MM.1S (cell line): ENCODE measurements at regions not wholly inside any gene's neighbourhood (a gene's known extent, or its start where the extent isn't known, plus 50 kb on each side); places are given as distances from the start of the nearest gene placed in this dataset.
"Not testable (repeated sequence)": the region's sequence is repeated elsewhere in the genome, so short reads cannot be mapped to it uniquely, and the experiment has no call there.

Experiments used
- DNase-seq: peaks from one replicate; pipeline ENCODE4 v3.0.0-alpha.2; 2015
- H2AFZ ChIP-seq: fragments of 300-600 bp; sonication (generic); 2 replicates; pipeline ENCODE4 v1.6.0; 2016; ENCODE audit warnings: antibody characterized with exemption, low read length
- H3F3A ChIP-seq: fragments of 300-600 bp; sonication (generic); 2 replicates; pipeline ENCODE4 v1.6.1; 2016; ENCODE audit warnings: mild to moderate bottlenecking, antibody characterized with exemption, low read length, moderate library complexity, mixed read lengths; ENCODE audit not compliant: insufficient read depth
- H3K27ac ChIP-seq: fragments of 300-600 bp; sonication (generic); 2 replicates; pipeline ENCODE4 v1.5.1; 2016; ENCODE audit warnings: mild to moderate bottlenecking, low read length
- H3K27me3 ChIP-seq: fragments of 300-600 bp; sonication (generic); replicated peaks from 2 replicates; pipeline ENCODE4 v1.6.0; 2016; ENCODE audit warnings: low read length; ENCODE audit not compliant: insufficient read depth
- H3K36me3 ChIP-seq: fragments of 300-600 bp; sonication (generic); replicated peaks from 2 replicates; pipeline ENCODE4 v1.6.1; 2016; ENCODE audit warnings: mild to moderate bottlenecking, low read length, mixed read lengths; ENCODE audit not compliant: insufficient read depth
- H3K4me1 ChIP-seq: fragments of 300-600 bp; sonication (generic); 2 replicates; pipeline ENCODE4 v1.6.1; 2016; ENCODE audit warnings: low read length, mixed read lengths
- H3K4me2 ChIP-seq: fragments of 300-600 bp; sonication (generic); 2 replicates; pipeline ENCODE4 v1.6.0; 2016; ENCODE audit warnings: low read depth, low read length
- H3K4me3 ChIP-seq: fragments of 300-600 bp; sonication (generic); 2 replicates; pipeline ENCODE4 v1.5.1; 2016; ENCODE audit warnings: low read length, mixed read lengths
- H3K79me2 ChIP-seq: fragments of 300-600 bp; sonication (generic); 2 replicates; pipeline ENCODE4 v1.6.1; 2016; ENCODE audit warnings: mixed run types, low read length, mixed read lengths
- H3K9ac ChIP-seq: fragments of 300-600 bp; sonication (generic); 2 replicates; pipeline ENCODE4 v1.6.1; 2016; ENCODE audit warnings: low read length, mixed read lengths
- H3K9me2 ChIP-seq: fragments of 300-600 bp; sonication (generic); replicated peaks from 2 replicates; pipeline ENCODE4 v1.6.1; 2016; ENCODE audit warnings: mild to moderate bottlenecking, low read length, mixed read lengths; ENCODE audit not compliant: insufficient read depth
- H3K9me3 ChIP-seq: fragments of 300-600 bp; sonication (generic); replicated peaks from 2 replicates; pipeline ENCODE4 v1.6.1; 2016; ENCODE audit warnings: mild to moderate bottlenecking, low read length, mixed read lengths; ENCODE audit not compliant: insufficient read depth
- H4K20me1 ChIP-seq: fragments of 300-600 bp; sonication (generic); 2 replicates; pipeline ENCODE4 v1.6.1; 2016; ENCODE audit warnings: mild to moderate bottlenecking, low read length, moderate library complexity, mixed read lengths; ENCODE audit not compliant: insufficient read depth
- EZH2 ChIP-seq: fragments of 300-600 bp; sonication (generic); optimal IDR thresholded peaks from 2 replicates; pipeline ENCODE3; 2017; ENCODE audit warnings: low read depth, mild to moderate bottlenecking, antibody characterized with exemption, low read length, mixed read lengths
- EZH2phosphoT487 ChIP-seq: fragments of 300-600 bp; sonication (generic); IDR thresholded peaks from 2 replicates; pipeline ENCODE4 v1.6.1; 2018; ENCODE audit warnings: antibody characterized with exemption, low read length
- TF ChIP-seq, protein P1 (sequence below): fragments of 300-600 bp; sonication (generic); IDR thresholded peaks from 2 replicates; pipeline ENCODE4 v1.5.1; 2016; ENCODE audit warnings: antibody characterized with exemption, low read length, mixed read lengths

DNA sequence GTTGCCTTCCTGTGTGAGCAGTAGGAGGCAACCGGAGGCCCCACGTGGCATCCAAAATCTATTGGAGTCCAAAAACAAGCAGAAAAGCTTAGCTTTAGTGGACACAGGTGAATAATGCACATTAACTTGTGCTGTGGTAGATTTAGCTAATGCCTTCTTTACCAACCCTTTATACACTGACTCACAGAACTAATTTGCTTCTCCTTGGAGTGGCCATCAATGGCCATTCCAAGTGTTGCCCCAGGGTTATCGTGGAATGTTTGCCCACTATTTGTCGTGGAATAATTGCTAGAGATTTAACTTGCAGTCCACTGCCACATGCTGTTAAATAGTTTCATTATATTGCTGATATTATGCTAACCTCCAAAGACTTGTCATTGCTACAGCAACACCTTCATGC, 729.1 kb downstream of the STPG2 start:
- Histone ChIP-seq H3K9me3 (no peaks in the 10 kb centered on the region), H3K4me1 (no peaks in the 10 kb centered on the region), H2AFZ (no peak overlapping the region), H3K36me3 (no peaks in the 10 kb centered on the region), H3F3A (no peaks in the 10 kb centered on the region), H3K27me3 (no peaks in the 10 kb centered on the region), H3K9me2 (no peaks in the 10 kb centered on the region), H3K9ac (no peak overlapping the region), H3K27ac (no peak overlapping the region), H3K4me2 (no peak overlapping the region), H3K4me3 (no peak overlapping the region), H3K79me2 (no peaks in the 10 kb centered on the region), H4K20me1 (no peaks in the 10 kb centered on the region)
- no peak for DNase-seq
- TF ChIP-seq, protein P1, sequence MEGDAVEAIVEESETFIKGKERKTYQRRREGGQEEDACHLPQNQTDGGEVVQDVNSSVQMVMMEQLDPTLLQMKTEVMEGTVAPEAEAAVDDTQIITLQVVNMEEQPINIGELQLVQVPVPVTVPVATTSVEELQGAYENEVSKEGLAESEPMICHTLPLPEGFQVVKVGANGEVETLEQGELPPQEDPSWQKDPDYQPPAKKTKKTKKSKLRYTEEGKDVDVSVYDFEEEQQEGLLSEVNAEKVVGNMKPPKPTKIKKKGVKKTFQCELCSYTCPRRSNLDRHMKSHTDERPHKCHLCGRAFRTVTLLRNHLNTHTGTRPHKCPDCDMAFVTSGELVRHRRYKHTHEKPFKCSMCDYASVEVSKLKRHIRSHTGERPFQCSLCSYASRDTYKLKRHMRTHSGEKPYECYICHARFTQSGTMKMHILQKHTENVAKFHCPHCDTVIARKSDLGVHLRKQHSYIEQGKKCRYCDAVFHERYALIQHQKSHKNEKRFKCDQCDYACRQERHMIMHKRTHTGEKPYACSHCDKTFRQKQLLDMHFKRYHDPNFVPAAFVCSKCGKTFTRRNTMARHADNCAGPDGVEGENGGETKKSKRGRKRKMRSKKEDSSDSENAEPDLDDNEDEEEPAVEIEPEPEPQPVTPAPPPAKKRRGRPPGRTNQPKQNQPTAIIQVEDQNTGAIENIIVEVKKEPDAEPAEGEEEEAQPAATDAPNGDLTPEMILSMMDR: no peak
- TF ChIP-seq EZH2phosphoT487 (no peak), EZH2 (no peak)

DNA sequence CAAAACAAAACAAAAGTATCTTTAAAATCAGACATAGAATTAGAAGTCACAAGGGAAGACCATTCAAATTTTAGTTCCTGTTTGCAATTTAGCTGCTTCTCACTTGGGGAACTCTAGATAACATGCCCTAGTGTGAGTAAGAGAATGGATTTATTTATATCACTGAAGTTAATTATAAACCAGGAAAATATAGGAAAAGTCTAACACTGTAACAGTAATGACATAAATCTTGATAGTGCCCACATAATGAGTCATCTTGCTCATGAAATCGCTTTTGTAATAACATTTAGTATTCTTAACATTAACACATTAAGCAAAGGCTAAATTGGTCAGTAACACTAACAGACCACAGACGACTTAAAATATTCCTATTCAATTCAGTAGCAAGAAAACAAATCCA, 710.7 kb downstream of the STPG2 start:
- Histone ChIP-seq H2AFZ (no peak overlapping the region), H3K4me1 (no peaks in the 10 kb centered on the region), H3K4me3 (no peak overlapping the region), H3K9me2 (no peaks in the 10 kb centered on the region), H3K27me3 (no peaks in the 10 kb centered on the region), H4K20me1 (no peaks in the 10 kb centered on the region), H3K36me3 (no peaks in the 10 kb centered on the region), H3K27ac (no peak overlapping the region), H3K9ac (no peak overlapping the region), H3K4me2 (no peak overlapping the region), H3F3A (no peaks in the 10 kb centered on the region), H3K79me2 (no peaks in the 10 kb centered on the region), H3K9me3 (no peaks in the 10 kb centered on the region)
- no peak for DNase-seq
- TF ChIP-seq, protein P1: no peak
- no peak for TF ChIP-seq EZH2

DNA sequence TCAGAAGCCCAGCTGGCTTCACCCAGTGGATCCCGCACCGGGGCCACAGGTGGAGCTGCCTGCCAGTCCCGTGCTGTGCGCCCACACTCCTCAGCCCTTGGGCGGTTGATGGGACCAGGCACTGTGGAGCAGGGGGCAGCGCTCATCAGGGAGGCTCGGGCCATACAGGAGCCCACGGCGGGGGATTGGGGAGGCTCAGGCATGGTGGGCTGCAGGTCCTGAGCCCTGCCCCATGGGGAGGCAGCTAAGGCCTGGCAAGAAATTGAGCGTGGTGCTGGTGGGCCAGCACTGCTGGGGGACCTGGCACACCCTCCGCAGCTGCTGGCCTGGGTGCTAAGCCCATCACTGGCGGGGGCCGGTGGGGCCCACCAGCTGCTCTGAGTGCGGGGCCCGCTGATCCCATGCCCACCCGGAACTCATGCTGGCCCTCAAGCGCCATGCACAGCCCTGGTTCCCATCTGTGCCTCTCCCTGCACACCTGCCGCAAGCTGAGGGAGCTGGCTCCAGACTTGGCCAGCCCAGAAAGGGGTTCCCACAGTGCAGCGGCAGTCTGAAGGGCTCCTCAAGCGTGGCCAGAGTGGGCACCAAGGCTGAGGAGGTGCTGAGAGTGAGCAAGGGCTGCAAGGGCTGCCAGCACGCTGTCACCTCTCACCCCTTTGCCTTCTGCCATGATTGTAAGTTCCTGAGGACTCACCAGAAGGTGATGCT, 705.1 kb downstream of the STPG2 start:
- H3K9me3 ChIP-seq, H3K27me3 ChIP-seq: not testable (repeated sequence)

DNA sequence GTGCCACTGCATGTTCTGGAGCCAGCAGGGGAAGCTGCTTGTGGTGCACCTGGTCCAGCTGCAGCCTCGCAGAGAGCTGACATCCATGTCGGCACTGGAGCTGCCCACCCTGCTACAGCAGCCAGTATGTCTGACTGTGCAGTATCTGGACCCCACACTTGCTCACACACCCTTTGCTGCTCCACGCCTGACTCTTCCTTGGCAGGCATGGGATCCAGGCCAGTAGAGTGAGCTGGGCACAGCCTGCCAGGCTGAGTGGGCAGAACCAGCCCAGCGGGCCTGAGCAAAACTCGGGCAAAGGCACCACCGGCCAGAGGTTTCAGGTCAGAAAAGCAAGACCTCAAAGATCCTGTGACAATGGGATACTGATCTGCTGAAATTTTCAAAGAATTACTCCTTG, 690.1 kb downstream of the STPG2 start:
- Histone ChIP-seq H3K4me1 (no peaks in the 10 kb centered on the region), H3K4me3 (no peak overlapping the region), H3K27ac (no peak overlapping the region), H3K9ac (no peak overlapping the region), H3K36me3 (no peaks in the 10 kb centered on the region), H3K27me3 (no peaks in the 10 kb centered on the region), H3K9me3 (no peaks in the 10 kb centered on the region), H2AFZ (no peak overlapping the region), H4K20me1 (no peaks in the 10 kb centered on the region), H3F3A (no peaks in the 10 kb centered on the region), H3K9me2 (no peaks in the 10 kb centered on the region), H3K79me2 (no peaks in the 10 kb centered on the region), H3K4me2 (no peak overlapping the region)
- DNase-seq: no peak
- TF ChIP-seq EZH2: no peak
- TF ChIP-seq, protein P1: no peak
- TF ChIP-seq EZH2phosphoT487: no peak

More for the DNA sequence above, 705.1 kb downstream of the STPG2 start:
- H3K4me2 ChIP-seq, H3K4me3 ChIP-seq, H3K9ac ChIP-seq, H2AFZ ChIP-seq, H3K79me2 ChIP-seq, H3K36me3 ChIP-seq, H3K27ac ChIP-seq, H3K4me1 ChIP-seq, DNase-seq, H3F3A ChIP-seq, H3K9me2 ChIP-seq, H4K20me1 ChIP-seq: not testable (repeated sequence)
